ENCODE measurements at regions not wholly inside any gene's neighbourhood (a gene's known extent, or its start where the extent isn't known, plus 50 kb on each side); places are given as distances from the start of the nearest gene placed in this dataset.

GRCh38 chr7:46463170-46463569 lies 542.1 kb upstream of the IGFBP3 start:
- DNase-seq, result no peak

GRCh38 chr7:46461334-46461777 lies 540.3 kb upstream of the IGFBP3 start:
- no peak for DNase-seq

GRCh38 chr7:46459942-46460341 lies 538.9 kb upstream of the IGFBP3 start:
- DNase-seq, result no peak

GRCh38 chr7:46454816-46455215 lies 533.7 kb upstream of the IGFBP3 start:
- DNase-seq, result no peak

GRCh38 chr7:46452561-46453135 lies 531.6 kb upstream of the IGFBP3 start:
- DNase-seq, result no peak

GRCh38 chr7:46451846-46452245 lies 530.8 kb upstream of the IGFBP3 start:
- DNase-seq, result no peak

GRCh38 chr7:46450886-46451285 lies 529.8 kb upstream of the IGFBP3 start:
- DNase-seq, result no peak

GRCh38 chr7:46450425-46450824 lies 529.4 kb upstream of the IGFBP3 start:
- no peak for DNase-seq

- no peak for DNase-seq
Measured at GRCh38 chr7:46449743-46450142, 528.7 kb upstream of the IGFBP3 start.

- no peak for DNase-seq
Measured at GRCh38 chr7:46448478-46448877, 527.4 kb upstream of the IGFBP3 start.

- DNase-seq, result no peak
Measured at GRCh38 chr7:46446151-46446550, 525.1 kb upstream of the IGFBP3 start.

GRCh38 chr7:46444256-46444655 lies 523.2 kb upstream of the IGFBP3 start:
- no peak for DNase-seq

GRCh38 chr7:46440186-46440585 lies 519.1 kb upstream of the IGFBP3 start:
- DNase-seq, result no peak

- no peak for DNase-seq
Measured at GRCh38 chr7:46432708-46433107, 511.6 kb upstream of the IGFBP3 start.

- no peak for DNase-seq
Measured at GRCh38 chr7:46428295-46428694, 507.2 kb upstream of the IGFBP3 start.

GRCh38 chr7:46424934-46425333 lies 503.9 kb upstream of the IGFBP3 start:
- no peak for DNase-seq

- no peak for DNase-seq
Measured at GRCh38 chr7:46421441-46422230, 500.6 kb upstream of the IGFBP3 start.

GRCh38 chr7:46414946-46415345 lies 493.9 kb upstream of the IGFBP3 start:
- DNase-seq, result no peak

- DNase-seq, result no peak
Measured at GRCh38 chr7:46411236-46411635, 490.2 kb upstream of the IGFBP3 start.

- DNase-seq, result no peak
Measured at GRCh38 chr7:46407125-46407524, 486.1 kb upstream of the IGFBP3 start.

- no peak for DNase-seq
Measured at GRCh38 chr7:46397591-46397990, 476.5 kb upstream of the IGFBP3 start.

- DNase-seq, result no peak
Measured at GRCh38 chr7:46396481-46396880, 475.4 kb upstream of the IGFBP3 start.

- DNase-seq, result no peak
Measured at GRCh38 chr7:46393142-46393541, 472.1 kb upstream of the IGFBP3 start.

All from NCI-H1417 treated with DMSO at 0.1 percent for 48 hours (cell line).